ENCODE measurements at regions not wholly inside any gene's neighbourhood (a gene's known extent, or its start where the extent isn't known, plus 50 kb on each side); places are given as distances from the start of the nearest gene placed in this dataset.
A peak's percentile ranks its signal among the peaks of the same experiment; 100 is the strongest.

DNA sequence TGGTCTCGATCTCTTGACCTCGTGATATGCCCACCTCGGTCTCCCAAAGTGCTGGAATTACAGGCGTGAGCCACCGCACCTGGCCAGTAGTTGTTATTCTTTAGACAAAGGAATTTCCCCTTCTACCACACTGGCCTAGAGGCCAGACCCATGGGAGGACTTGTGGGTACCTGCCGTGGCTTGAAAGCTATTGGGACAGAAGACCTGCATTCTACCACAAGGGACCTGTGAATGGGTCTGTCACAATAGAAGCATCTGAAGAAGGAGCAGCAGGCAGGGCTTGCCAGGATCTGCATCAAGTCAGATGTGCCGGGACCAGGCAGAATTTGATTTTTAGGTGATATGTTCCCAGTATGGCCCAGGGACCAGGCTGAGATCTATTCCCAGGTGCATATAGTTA, 356.9 kb downstream of the FGFR2 start:
- no peak for DNase-seq
- TF ChIP-seq EP300 (IDR thresholded peaks at IDR 0.05) (no peak), POLR2AphosphoS5 (IDR thresholded peaks at IDR 0.05) (no peak), POLR2A (IDR thresholded peaks at IDR 0.05) (no peak)
- TF ChIP-seq, protein P1, sequence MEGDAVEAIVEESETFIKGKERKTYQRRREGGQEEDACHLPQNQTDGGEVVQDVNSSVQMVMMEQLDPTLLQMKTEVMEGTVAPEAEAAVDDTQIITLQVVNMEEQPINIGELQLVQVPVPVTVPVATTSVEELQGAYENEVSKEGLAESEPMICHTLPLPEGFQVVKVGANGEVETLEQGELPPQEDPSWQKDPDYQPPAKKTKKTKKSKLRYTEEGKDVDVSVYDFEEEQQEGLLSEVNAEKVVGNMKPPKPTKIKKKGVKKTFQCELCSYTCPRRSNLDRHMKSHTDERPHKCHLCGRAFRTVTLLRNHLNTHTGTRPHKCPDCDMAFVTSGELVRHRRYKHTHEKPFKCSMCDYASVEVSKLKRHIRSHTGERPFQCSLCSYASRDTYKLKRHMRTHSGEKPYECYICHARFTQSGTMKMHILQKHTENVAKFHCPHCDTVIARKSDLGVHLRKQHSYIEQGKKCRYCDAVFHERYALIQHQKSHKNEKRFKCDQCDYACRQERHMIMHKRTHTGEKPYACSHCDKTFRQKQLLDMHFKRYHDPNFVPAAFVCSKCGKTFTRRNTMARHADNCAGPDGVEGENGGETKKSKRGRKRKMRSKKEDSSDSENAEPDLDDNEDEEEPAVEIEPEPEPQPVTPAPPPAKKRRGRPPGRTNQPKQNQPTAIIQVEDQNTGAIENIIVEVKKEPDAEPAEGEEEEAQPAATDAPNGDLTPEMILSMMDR (IDR thresholded peaks at IDR 0.05), result no peak
- H3K4me3 ChIP-seq, result no peak overlapping the region
- H3K27ac ChIP-seq, result no peak overlapping the region
- H3K9me3 ChIP-seq, result peaks cover 0 to 18% (median 10%) of the 10 kb centered on the region in 4 donors
- H3K27me3 ChIP-seq, result no peaks in the 10 kb centered on the region
- no peaks in the 10 kb centered on the region for H3K36me3 ChIP-seq
- intact Hi-C loops (cut with DNase I; ENCODE audit: low total_unique reads), result no loop called here
- peaks cover 0 to 3% (median 0%) of the 10 kb centered on the region in 4 donors for H3K4me1 ChIP-seq
- 88 to 98% (median 94%) methylated on average over 7 of the region's 7 CpGs for WGBS, 5 donors

- Histone ChIP-seq H3K27ac (no peak overlapping the region), H3K36me3 (no peaks in the 10 kb centered on the region), H3K4me3 (no peak overlapping the region), H3K27me3 (no peaks in the 10 kb centered on the region), H3K4me1 (peaks cover 0 to 3% (median 0%) of the 10 kb centered on the region in 4 donors), H3K9me3 (peaks cover 0 to 5% (median 2%) of the 10 kb centered on the region in 4 donors)
- intact Hi-C loops (cut with DNase I; ENCODE audit: low total_unique reads), result no loop called here
- no peak for DNase-seq
- TF ChIP-seq POLR2A (IDR thresholded peaks at IDR 0.05) (no peak), POLR2AphosphoS5 (IDR thresholded peaks at IDR 0.05) (no peak), EP300 (IDR thresholded peaks at IDR 0.05) (no peak)
- TF ChIP-seq, protein P1 (IDR thresholded peaks at IDR 0.05), result no peak
- WGBS, 5 donors, result 69 to 87% (median 80%) methylated on average over 8 to 12 of the region's 12 CpGs
Observed at GRCh38 chr10:121242741-121243608, 355.3 kb downstream of the FGFR2 start.

- DNase-seq, result no peak
- no peak overlapping the region for H3K4me3 ChIP-seq
- TF ChIP-seq EP300 (IDR thresholded peaks at IDR 0.05) (no peak), POLR2A (IDR thresholded peaks at IDR 0.05) (no peak), POLR2AphosphoS5 (IDR thresholded peaks at IDR 0.05) (no peak)
- TF ChIP-seq, protein P1 (IDR thresholded peaks at IDR 0.05), result no peak
- intact Hi-C loops (cut with DNase I; ENCODE audit: low total_unique reads), result no loop called here
- peak overlapping the region in 1 of 5 donors; percentile 5 for H3K27ac ChIP-seq
- H3K36me3 ChIP-seq, result no peaks in the 10 kb centered on the region
- 71 to 76% (median 75%) methylated on average over 2 of the region's 2 CpGs for WGBS, 5 donors
- H3K4me1 ChIP-seq, result peaks cover 0 to 3% (median 0%) of the 10 kb centered on the region in 4 donors
- H3K9me3 ChIP-seq, result no peaks in the 10 kb centered on the region
- H3K27me3 ChIP-seq, result no peaks in the 10 kb centered on the region
Observed at GRCh38 chr10:121243609-121244241, 354.5 kb downstream of the FGFR2 start.

DNA sequence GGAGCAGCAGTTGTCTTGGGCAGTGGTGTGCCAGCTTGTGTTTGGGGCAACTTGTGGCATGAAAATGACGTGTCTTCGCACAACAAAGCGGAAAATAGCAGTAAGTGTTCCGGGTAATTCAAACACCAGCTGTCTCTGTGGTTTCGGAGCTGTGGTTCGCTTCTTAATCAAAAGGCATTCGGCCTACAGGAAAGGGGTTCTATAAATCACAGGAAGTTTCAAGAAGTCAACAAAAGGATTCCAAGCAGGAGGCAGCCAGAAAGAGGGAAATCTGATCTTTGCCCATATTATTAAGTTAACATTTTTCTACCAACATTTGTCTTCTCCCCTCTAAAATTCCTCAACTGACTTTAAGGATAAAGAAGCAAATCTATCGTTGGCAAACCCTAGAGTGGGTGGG, 353.4 kb downstream of the FGFR2 start:
- Histone ChIP-seq H3K4me3 (no peak overlapping the region), H3K4me1 (peaks cover 0 to 3% (median 0%) of the 10 kb centered on the region in 4 donors), H3K27ac (no peak overlapping the region), H3K27me3 (no peaks in the 10 kb centered on the region), H3K36me3 (no peaks in the 10 kb centered on the region), H3K9me3 (no peaks in the 10 kb centered on the region)
- TF ChIP-seq, protein P1 (IDR thresholded peaks at IDR 0.05), result no peak
- TF ChIP-seq POLR2A (IDR thresholded peaks at IDR 0.05) (no peak), EP300 (IDR thresholded peaks at IDR 0.05) (no peak), POLR2AphosphoS5 (IDR thresholded peaks at IDR 0.05) (no peak)
- peak in 1 of 2 donors; percentile 34 for DNase-seq
- WGBS, 5 donors, result 62 to 75% (median 70%) methylated on average over 8 of the region's 8 CpGs
- intact Hi-C loops (cut with DNase I; ENCODE audit: low total_unique reads), result no loop called here

Data from stomach (tissue), 8 donors.